ENCODE measurements at regions not wholly inside any gene's neighbourhood (a gene's known extent, or its start where the extent isn't known, plus 50 kb on each side); places are given as distances from the start of the nearest gene placed in this dataset.

DNA sequence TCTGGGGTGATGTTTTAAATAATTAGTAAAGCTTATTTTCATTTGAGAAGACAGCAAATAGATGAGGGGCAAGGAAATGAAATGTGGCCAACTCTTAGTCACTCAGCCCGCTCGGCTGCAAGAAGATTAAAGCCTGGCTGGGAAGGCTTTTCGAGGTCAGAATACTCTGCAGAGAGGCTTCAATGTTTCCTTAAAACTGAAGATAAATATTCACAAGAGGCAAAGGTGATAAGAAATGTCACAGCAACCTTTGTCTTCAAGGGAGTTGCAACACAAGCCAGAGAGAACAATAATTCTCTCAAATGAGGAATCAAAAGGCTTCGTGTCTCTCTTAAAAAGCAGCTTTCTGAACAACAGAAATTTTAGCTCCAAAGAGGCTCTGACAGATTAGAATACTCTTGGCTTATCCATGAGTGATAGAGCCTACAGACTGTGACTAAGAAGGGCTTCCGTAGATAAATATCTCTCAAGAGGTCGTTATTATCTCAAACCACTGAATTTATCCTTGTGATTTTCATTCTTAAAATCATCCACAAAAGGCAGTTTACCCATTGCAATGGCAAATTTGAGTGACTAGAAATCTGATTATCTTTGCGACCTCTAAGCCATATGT is 92.5 kb downstream of the KLF6 start:
- DNase-seq (ENCODE audit: low read depth in 1 of 2, low spot score in 1 of 2): no peak

DNA sequence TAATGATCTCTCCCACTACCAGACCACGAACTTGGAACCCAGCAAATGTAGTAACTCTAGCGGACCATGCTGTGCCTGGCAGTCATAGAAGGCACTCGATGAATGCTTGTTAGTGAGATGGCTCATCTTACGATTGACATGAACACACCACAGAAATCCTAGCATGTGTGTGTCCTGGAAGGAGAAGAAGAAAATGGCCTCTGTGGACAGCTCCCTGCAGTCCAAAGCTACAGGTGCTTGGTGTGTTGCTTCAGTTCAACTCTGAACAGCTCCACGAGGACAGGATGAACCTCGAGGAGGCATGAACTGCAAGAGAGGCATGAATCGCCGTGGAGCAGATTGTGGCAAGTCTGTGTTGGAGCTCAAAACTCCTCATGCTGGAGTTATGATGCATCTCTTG is 93.5 kb downstream of the KLF6 start:
- DNase-seq (ENCODE audit: low read depth in 1 of 2, low spot score in 1 of 2): no peak

DNA sequence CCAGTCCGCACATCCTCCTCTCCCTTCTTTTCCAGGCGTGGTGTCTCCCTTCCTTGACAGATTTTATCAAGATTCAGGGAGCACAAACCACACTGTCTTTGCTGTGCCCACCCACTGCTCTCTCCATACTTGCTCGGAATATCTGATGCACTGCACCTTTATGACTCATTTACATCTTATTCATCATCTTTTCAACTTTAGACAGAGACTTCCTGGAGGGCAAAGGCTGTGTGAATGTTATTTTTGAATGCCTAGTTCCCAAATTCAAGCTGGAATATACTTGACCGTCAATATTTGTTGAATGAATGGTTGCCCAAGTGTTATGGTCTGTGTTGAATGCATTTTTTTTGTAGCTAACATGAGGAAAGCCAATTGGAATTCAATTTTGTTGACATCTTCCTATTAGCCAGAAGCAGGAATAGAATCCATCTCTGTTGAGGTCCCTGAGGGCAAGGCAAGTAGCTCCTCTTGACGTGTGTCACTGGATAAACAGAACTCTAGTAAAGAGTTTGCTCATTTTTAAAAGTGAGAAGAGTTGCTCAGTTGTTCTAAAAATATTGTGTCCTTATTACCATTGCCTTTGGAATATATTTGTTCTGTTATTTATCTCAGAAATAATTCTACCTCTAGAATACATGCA is 95.0 kb downstream of the KLF6 start:
- no peak for DNase-seq (ENCODE audit: low read depth in 1 of 2, low spot score in 1 of 2)

DNA sequence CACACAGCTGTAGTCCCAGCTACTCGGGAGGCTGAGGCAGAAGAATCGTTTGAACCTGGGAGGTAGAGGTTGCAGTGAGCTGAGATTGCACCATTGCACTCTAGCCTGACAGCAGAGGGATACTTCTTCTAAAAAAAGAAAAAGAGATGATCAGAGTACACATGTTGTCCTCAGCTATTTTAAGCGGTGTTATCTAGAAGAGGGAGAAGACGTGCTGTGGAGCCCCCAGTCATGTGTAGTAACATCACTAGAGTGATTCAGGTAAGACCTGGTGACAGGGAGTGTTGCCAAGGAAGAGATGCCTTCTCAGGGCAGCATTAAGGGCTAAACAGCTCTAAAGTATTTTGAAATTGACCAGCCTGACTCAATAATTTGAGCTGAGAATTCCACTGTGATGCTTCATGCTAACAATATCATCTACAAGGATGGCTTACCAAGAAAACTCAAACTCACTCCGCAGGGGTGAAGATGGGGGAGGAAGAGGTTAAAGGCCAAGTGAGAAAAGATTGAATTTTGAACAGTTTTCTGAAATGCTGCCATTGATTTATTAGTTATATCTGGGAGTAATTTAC is 97.4 kb downstream of the KLF6 start:
- no peak for DNase-seq (ENCODE audit: low read depth in 1 of 2, low spot score in 1 of 2)

DNA sequence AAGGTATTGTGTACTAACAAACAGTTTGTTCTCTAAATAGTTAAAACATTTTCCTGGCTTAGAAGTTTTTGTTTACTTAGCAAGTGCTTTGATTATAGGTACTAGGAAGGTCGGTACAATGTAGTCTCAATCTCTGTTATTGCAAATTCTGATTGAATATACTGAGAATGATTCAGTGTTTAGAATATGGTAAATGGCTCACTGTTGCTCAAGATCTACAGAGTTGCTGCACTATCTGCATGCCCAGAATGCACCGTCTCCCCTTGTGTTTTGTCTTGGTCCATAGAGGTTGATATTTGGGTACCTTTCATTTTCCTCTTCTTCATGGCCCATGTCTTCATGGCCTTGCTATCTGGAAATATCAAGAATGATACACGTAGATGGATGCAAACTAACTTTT is 99.6 kb downstream of the KLF6 start:
- no peak for DNase-seq (ENCODE audit: low read depth in 1 of 2, low spot score in 1 of 2)

DNA sequence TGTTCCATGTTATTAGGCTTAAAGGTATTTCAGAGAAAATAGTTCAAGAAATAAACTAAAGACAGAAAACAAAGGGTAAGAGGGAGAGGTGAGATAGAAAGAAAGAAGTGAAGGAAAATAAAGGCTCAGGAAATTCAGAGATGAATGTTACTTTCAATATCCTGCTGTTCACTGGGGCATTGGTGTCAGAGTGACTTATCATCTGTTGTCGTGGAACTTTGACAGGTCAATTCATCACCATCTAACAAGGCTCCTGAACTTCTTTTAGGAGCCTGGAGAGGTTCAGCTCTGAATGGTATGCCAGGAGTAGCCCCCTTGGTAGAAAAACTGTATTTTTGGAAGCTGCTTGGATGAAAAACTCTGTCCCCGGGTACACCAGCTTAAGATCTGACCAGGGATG is 100.1 kb downstream of the KLF6 start:
- no peak for DNase-seq (ENCODE audit: low read depth in 1 of 2, low spot score in 1 of 2)

DNA sequence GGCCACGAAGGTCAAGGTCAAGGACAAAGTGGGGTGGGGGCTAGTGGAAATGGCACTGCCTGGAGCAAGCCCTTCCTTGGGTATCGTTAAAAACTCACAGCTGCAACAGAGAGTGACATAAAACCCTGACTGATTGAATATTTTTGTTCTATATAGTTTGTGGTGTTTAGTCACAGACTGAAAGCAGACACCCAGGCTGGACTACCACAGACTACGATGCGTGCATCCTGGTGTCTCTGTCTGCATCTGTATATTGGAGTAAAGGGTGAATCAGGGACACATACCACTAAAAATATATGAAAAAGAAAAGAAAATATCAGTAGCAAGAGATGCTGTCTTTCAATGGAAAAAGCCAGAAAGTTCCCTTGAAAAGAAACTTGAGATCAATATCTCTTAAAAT is 101.4 kb downstream of the KLF6 start:
- DNase-seq (ENCODE audit: low read depth in 1 of 2, low spot score in 1 of 2): no peak

DNA sequence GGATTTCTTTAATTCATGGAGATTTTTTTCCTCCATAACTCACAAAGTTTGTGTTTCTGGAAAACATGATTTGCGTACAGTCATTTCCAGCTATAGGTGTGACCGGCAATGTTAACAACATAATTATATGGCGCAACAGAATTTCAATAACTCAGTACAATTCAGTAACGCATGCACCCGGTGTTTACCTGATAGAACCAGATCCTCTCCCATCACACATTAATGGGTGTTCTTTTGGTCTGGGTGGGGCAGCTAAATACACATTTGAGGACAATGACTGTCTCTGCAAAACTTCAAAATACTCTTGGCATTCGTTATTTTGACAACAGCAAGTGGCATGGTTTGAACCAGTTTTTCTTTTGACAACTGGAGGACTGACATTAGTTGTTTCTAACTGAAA is 102.3 kb downstream of the KLF6 start:
- no peak for DNase-seq (ENCODE audit: low read depth in 1 of 2, low spot score in 1 of 2)

DNA sequence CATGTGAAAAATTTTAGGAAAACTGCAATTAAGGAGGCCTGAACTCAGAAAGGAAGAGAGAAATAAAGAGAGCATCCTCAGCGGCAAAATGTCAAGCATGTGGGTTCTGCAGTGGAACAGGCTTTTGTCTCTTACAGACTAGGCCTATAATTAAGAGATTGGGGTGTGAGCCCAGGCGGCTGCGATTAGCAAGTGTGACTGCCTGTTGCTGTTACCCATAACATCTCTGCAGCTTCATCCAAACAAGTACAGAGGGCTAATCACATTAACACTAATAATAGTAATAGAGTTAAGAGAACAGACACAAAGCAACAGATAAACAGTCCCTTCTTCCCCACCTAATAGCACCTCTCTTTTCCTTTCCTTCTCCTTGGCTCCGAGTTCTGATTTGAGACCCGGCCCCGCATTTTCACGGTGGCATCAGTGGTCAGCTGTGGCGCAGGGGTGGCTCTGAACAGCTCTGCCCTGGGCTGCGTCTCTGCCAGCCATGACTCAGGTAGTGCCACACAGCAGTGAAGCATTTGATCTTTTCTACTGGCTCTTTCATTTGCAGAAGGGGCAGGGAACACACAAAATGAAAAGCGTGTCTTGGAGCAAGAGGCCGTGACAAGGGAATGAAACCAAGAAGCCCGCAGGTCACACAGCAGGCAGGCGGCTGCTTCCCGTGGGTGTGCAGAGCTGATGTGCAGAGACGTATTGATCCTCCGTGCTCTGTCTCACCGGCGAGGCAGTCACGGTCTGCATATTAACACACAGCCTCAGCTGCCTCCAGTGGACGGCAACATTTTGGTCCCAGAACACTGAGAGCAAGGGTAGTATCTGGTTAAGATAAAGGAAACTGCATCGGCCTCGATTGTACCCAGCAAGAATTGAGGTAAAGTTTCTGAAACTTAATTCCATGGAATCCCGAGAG is 103.1 kb downstream of the KLF6 start:
- DNase-seq (ENCODE audit: low read depth in 1 of 2, low spot score in 1 of 2): no peak

DNA sequence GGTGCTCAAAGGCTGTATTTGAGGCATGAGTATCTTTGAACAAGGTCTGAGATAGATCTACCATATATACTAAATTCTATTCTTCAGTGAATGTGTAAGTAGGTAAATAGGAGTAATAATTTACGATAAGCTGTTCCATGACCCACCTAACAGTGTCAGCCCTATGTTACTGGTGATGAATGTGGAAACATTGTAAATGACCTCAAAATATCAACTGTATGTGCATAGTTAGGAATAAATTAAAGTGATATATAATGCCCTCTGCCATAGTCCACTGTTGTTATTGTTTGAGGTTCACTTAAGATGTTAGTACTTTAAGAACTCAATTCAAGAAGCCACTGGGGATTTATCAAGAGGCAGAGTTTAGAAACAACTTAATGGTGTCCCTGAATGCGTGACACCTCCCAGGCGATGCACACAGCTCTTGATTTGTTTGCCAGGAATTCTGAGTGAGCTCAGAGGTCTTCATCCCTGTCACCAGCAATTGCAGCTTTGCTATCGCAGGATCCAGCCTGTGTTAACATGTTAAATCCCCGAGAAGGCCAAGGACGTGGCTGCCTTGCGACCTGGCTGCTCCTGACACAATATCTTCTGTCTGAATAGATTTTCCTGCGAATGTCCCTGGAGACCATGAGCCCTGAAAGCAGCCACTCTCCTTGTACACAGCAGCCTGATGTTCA is 104.9 kb downstream of the KLF6 start:
- DNase-seq (ENCODE audit: low read depth in 1 of 2, low spot score in 1 of 2): no peak

DNA sequence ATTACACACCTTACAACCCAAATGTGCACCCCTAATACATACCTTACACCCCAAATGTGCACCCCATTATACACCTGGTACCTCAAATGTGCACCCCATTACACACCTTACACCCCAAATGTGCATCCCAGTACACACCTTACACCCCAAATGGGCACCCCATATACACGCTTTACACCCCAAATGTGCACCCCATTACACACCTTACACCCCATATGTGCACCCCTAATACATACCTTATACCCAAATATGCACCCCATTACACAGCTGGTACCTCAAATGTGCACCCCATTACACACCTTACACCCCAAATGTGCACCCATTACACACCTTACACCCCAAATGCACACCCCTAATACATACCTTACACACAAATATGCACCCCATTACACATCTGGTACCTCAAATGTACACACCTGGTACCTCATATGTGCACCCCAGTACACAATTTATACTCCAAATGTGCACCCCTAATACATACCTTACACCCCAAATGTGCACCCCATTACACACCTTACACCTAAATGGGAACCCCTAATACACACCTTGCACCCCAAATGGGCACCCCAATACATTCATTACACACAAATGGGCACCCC is 106.3 kb downstream of the KLF6 start:
- no peak for DNase-seq (ENCODE audit: low read depth in 1 of 2, low spot score in 1 of 2)

DNA sequence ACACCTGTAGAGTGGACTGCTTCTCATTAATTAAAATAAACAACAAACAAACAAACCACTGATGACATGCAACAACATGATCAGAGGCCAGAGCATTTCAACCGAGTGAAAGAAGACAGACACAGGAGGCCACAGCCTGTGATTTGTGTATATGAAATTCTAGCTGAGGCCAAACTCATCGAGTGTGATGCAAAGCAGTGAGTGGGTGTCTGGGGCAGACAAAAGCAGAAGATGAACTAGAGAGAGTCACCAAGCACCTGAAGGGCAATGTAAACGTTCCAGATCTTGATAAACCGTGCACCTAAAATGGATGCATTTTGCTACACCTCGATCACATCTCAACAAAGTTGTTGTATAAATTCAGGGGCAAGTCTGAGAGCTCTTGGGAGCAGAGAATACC is 108.4 kb downstream of the KLF6 start:
- no peak for DNase-seq (ENCODE audit: low read depth in 1 of 2, low spot score in 1 of 2)

DNA sequence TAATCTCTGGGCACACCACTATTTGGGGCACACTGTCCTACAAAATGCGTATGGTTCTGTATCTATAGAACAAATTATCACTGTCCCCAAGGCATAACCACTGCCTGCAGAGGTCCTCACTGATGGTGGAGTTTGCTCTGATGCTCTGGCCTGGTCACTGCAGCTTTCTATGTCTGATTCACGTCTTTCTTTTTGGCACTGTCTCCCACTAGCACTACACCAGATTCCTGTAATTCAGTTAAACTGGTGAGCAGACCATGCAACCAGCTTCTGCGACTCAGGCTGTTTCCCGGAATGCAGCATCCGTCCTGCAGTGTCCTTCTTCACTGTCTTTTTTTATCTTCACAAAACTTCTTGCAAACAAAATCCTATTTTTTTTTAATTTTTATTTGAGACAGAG is 112.8 kb downstream of the KLF6 start:
- no peak for DNase-seq (ENCODE audit: low read depth in 1 of 2, low spot score in 1 of 2)

DNA sequence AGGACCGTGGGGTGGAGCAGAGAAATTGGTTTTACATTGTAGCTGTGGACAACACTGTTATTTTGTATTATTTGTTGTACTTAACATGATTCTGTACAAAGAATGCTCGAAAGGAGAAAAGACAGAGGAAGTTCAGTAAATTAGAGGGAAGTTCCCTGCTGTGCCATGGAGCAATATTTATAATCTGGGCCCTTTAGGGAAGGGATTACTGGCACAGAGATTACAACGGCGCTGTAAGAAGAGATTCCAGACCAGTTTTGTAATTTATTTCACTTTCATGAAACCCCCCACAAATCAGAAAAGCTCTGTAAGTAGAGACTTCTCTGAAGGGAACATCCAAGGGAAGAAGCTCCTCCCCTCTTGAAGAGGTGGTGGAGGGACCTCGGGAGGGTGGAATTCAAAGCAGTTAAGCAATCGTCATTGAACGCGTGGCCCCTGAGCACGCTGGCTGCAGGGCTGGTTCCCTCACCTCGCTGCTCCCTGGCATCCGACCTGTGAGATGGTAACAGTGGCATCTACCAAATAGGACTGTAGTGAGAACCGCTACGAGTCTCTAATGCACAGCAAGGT is 113.5 kb downstream of the KLF6 start:
- no peak for DNase-seq (ENCODE audit: low read depth in 1 of 2, low spot score in 1 of 2)

DNA sequence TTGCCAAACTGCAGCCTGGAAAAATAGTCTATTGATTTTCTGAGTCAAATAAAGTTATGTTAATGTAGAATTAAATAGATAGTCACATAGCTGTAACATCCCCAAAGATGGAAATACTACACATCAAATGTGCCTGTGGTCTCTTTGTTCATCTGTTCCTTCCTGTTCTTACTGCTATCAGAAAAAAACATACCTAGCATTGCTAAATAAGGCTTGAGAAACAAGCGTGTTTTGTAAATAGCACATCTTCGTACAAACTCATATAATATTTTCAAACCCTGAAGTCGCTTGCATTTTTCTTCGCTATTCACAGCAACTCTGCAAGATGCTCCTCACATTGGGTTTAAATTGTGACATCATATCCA is 116.1 kb downstream of the KLF6 start:
- no peak for DNase-seq (ENCODE audit: low read depth in 1 of 2, low spot score in 1 of 2)

DNA sequence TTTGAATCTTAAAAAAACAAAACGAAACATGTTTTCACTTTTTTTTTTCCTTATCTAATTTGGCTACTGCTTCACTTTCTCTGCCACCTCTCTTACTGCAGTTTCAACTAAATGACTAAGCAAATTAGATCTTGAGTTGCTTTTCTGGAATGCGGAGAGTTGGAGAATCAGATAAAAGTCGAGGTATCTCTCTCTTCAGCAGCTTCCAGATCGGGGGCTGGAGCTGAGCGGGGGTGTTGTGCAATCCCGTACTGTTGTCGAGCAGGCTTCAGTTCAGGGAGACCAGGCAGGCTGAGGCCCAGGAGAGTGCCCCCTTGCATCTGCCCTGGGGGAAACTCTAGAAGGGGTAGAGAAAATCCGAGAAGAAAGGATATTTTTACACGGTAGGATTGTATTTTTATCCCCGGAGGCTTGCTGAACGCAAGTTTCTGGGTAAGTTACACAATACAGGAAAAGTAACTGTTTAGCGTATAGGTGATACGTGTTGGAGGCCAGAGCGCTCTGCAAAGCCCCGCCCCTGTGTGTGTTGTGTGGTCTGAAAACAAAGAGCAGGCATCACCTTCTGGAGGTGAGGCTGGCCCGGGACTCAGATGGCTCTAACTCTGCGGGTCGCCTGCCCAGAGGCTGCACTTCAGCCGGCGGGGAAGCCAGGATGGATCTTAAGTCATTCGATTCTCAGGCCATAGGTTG is 116.6 kb downstream of the KLF6 start:
- DNase-seq (ENCODE audit: low read depth in 1 of 2, low spot score in 1 of 2): peak; percentile 21 to 45

DNA sequence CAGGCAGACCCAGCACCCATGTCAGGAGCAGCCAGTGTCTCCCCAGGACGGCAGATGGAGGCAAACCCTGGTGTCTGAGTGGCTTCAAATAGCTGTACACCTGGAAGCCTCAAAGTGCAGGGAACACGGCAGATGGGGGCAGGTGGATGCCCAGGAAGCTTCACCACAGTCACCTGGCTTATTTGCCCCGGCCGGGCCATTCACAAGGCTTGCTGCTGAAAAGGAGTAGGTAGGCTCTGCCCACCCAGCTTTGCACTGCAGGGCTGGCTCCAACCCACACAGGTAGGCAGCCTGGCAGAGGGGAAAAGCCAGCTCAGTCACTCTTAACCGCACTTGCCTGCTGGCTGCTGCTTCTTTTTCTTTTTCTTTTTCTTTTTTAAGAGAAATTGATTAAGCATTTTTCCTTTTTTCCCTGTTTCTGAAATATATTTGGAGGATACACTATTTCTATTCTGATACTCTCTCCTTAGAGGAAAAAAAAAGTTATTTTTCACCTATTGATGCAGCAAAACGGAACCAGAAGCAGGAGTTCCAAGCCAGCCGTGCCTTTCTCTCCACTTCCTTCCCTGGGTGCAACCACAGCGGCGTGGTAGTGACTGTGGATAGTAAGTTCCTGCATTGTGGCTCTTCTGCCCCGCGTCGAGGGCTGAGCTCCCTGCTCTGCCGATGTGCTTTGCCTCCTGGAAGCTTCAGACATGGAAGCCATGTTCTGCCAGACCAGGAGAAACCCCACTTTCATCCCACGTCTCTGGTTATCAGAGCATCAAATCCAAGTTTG is 118.3 kb downstream of the KLF6 start:
- peak in 1 of 2 donors; percentile 26 for DNase-seq (ENCODE audit: low read depth in 1 of 2, low spot score in 1 of 2)

DNA sequence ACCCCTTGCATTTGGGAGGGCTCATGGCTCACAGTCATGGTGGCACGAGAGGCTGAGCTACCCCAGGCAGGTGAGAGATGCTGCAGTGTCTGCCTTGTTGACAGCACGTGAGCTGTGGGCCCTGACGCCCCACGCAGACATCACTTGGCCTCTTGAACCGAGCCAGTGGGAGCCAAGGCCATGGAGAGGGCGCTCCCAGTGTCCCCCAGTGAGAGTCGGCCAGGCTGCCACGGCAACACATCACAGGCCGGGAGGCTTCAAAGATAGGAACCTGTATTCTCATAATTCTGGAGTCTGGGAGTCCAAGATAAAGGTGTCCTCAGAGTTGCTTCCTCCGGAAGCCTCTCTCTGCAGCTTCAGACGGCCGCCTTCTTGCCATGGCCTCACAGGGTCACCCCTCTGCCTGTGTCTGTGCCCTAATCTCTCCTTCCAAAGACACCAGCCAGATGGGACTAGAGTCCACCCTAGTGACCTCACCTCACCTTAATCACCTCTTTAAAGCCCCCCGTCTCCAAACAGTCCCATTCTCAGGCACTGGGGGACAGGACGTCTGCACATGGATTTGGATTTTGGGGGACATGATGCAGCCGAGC is 119.6 kb downstream of the KLF6 start:
- no peak for DNase-seq (ENCODE audit: low read depth in 1 of 2, low spot score in 1 of 2)

DNA sequence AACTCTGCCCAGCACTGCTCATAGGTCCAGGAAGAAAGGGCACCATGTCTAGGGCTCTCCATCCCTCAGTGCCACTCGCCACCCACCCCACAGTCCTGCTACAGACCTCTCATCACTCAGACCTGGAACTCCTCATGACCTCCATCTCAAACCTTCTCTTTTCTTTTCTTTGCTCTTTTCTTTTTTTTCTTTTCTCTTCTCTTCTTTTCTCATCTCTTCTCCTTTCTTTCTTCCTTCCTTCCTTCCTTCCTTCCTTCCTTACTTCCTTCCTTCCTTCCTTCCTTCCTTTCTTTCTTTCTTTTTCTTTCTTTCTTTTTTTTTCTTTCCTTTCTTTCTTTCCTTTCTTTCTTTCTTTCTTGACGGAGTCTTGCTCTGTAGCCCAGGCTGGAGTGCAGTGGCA is 122.2 kb downstream of the KLF6 start:
- DNase-seq (ENCODE audit: low read depth in 1 of 2, low spot score in 1 of 2): no peak

All from stimulated activated CD4-positive, alpha-beta T cell treated with anti-CD3 and anti-CD28 coated beads, Interleukin-15, amount 100 ng/mL, for 1 hour (primary cell).